HCT116 (cell line): ENCODE measurements at regions not wholly inside any gene's neighbourhood (a gene's known extent, or its start where the extent isn't known, plus 50 kb on each side); places are given as distances from the start of the nearest gene placed in this dataset.

Experiments
- ATAC-seq: fragments of 200-7000 bp; cut with Tn5 transposase; 2 replicates; pipeline ENCODE4 v1.9.1; 2020; ENCODE audit warnings: mild to moderate bottlenecking, moderate library complexity
- BruUV-seq: library from RNA; stranded (reverse); fragments of 400-500 nt; replicated peaks from 2 replicates; lab custom pipeline; 2021; lab: Mats Ljungman, UMichigan
- CTCF ChIA-PET: fragments of 300-600 bp; sonication (Branson Sonifier 250); formaldehyde crosslinking; loops from one replicate; lab custom pipeline; 2021; ENCODE audit warnings: antibody characterized with exemption; lab: Charles Lee
- POLR2A ChIA-PET: fragments of 300-600, 350-600 bp; sonication (Branson Sonifier 250); formaldehyde crosslinking; loops from one replicate; lab custom pipeline; 2021; ENCODE audit warnings: antibody characterized with exemption; lab: Charles Lee
- RAD21 ChIA-PET, 2 experiments: fragments of 300-600 bp; sonication (Branson Sonifier 250); formaldehyde crosslinking; loops; one replicate each; lab custom pipeline; 2023; ENCODE audit warnings: low total read pairs in 2 of 2; ENCODE audit not compliant: uncharacterized antibody in 2 of 2, unreplicated experiment in 2 of 2, low non-redundant PET in 1 of 2; lab: Charles Lee
- DNase-seq: peaks from one replicate; pipeline ENCODE4 v3.0.0-alpha.2; 2010; ENCODE audit warnings: low read depth, low spot score
- H2AFZ ChIP-seq: fragments of 200-600 bp; shearing (Covaris generic), sonication (generic); 2 replicates; pipeline ENCODE4 v1.6.1; 2017; ENCODE audit warnings: low read depth, mixed run types, mixed read lengths, antibody characterized with exemption, low read length; ENCODE audit not compliant: poor library complexity, severe bottlenecking
- H3K27ac ChIP-seq: 2 replicates; pipeline ENCODE4 v1.5.1; 2012; ENCODE audit warnings: low read depth, low read length
- H3K27me3 ChIP-seq: fragments of 200-600 bp; sonication (generic); 2 replicates; pipeline ENCODE4 v1.6.1; 2016; ENCODE audit warnings: mixed run types, low read length, mixed read lengths; ENCODE audit not compliant: insufficient read depth
- H3K36me3 ChIP-seq, 2 experiments: fragments of 200-500 bp in 1 of 2; fragments of 200-600 bp in 1 of 2; sonication (Bioruptor generic) in 1 of 2; sonication (generic) in 1 of 2; 2 replicates each; pipeline versions ENCODE4 v1.5.1 to v1.6.1; 2014 to 2016; ENCODE audit warnings: low read length in 2 of 2, inconsistent platforms in 1 of 2, mixed read lengths in 1 of 2, mixed run types in 1 of 2; ENCODE audit not compliant: insufficient read depth in 2 of 2, control insufficient read depth in 1 of 2
- H3K4me1 ChIP-seq, 2 experiments: fragments of 200-600 bp in 1 of 2; sonication (generic) in 1 of 2; 2 replicates each; pipeline versions ENCODE4 v1.5.1 to v1.6.1; 2012 to 2017; ENCODE audit warnings: low read length in 2 of 2, inconsistent platforms in 1 of 2, mild to moderate bottlenecking in 1 of 2, mixed read lengths in 1 of 2, mixed run types in 1 of 2, moderate library complexity in 1 of 2; ENCODE audit not compliant: insufficient read depth in 2 of 2, control insufficient read depth in 1 of 2
- H3K4me2 ChIP-seq: fragments of 200-600 bp; sonication (generic); 2 replicates; pipeline ENCODE4 v1.6.1; 2017; ENCODE audit warnings: mixed run types, low read length, mixed read lengths
- H3K4me3 ChIP-seq, 2 experiments: fragments of 200-600 bp in 1 of 2; sonication (generic) in 1 of 2; replicated peaks in 1 of 2; 2 replicates each; pipeline ENCODE4 v1.5.1; 2011 to 2016; ENCODE audit warnings: low read length in 2 of 2, control low read depth in 1 of 2, low read depth in 1 of 2, mild to moderate bottlenecking in 1 of 2, mixed read lengths in 1 of 2, mixed run types in 1 of 2
- H3K79me2 ChIP-seq: fragments of 200-600 bp; sonication (generic); 2 replicates; pipeline ENCODE4 v1.6.1; 2017; ENCODE audit warnings: mild to moderate bottlenecking, mixed run types, low read length, moderate library complexity, mixed read lengths; ENCODE audit not compliant: insufficient read depth
- H3K9ac ChIP-seq: fragments of 200-600 bp; sonication (generic); 2 replicates; pipeline ENCODE4 v1.6.1; 2016; ENCODE audit warnings: low read length, mixed read lengths
- H3K9me2 ChIP-seq: fragments of 200-600 bp; sonication (generic), shearing (Covaris generic); 2 replicates; pipeline ENCODE4 v1.6.1; 2017; ENCODE audit warnings: mixed run types, mild to moderate bottlenecking, moderate library complexity; ENCODE audit not compliant: insufficient read depth
- H3K9me3 ChIP-seq, 2 experiments: fragments of 200-500 bp in 1 of 2; fragments of 200-600 bp in 1 of 2; sonication (Bioruptor generic) in 1 of 2; sonication (generic) in 1 of 2; 2 replicates each; pipeline ENCODE4 v1.6.1; 2014 to 2017; ENCODE audit warnings: low read length in 2 of 2, mixed read lengths in 2 of 2, inconsistent platforms in 1 of 2, low read depth in 1 of 2, mild to moderate bottlenecking in 1 of 2, mixed run types in 1 of 2, moderate library complexity in 1 of 2; ENCODE audit not compliant: control insufficient read depth in 1 of 2, insufficient read depth in 1 of 2
- H4K20me1 ChIP-seq: fragments of 200-600 bp; sonication (generic), shearing (Covaris generic); 2 replicates; pipeline ENCODE4 v1.6.1; 2017; ENCODE audit warnings: mixed run types, mild to moderate bottlenecking, moderate library complexity; ENCODE audit not compliant: insufficient read depth
- CBX3 ChIP-seq: IDR thresholded peaks from 2 replicates; pipeline ENCODE4 v1.6.1; 2012; ENCODE audit warnings: low read depth
- CEBPB ChIP-seq: IDR thresholded peaks from 2 replicates; pipeline ENCODE4 v1.6.1; 2012; ENCODE audit warnings: low read depth
- ELF1 ChIP-seq: IDR thresholded peaks from 2 replicates; pipeline ENCODE4 v1.6.1; 2012; ENCODE audit warnings: low read depth, borderline replicate concordance
- EZH2 ChIP-seq: fragments of 200-600 bp; sonication (generic); IDR thresholded peaks from 2 replicates; pipeline ENCODE4 v1.6.1; 2017; ENCODE audit warnings: antibody characterized with exemption, mixed run types
- EZH2phosphoT487 ChIP-seq: fragments of 200-600 bp; IDR thresholded peaks from 2 replicates; pipeline ENCODE4 v1.6.1; 2018; ENCODE audit warnings: antibody characterized with exemption, borderline replicate concordance
- FOSL1 ChIP-seq: IDR thresholded peaks from 2 replicates; pipeline ENCODE4 v1.6.1; 2012; ENCODE audit warnings: low read depth
- JUND ChIP-seq: IDR thresholded peaks from 2 replicates; pipeline ENCODE4 v1.6.1; 2012
- POLR2A ChIP-seq: IDR thresholded peaks from 2 replicates; pipeline ENCODE4 v1.7.0; 2011; ENCODE audit warnings: borderline replicate concordance; ENCODE audit not compliant: insufficient read depth, insufficient read length; ENCODE audit errors: extremely low read depth
- POLR2AphosphoS5 ChIP-seq: IDR thresholded peaks from 2 replicates; pipeline ENCODE4 v1.6.1; 2011; ENCODE audit warnings: mild to moderate bottlenecking, low read depth, low read length, moderate library complexity
- RAD21 ChIP-seq: IDR thresholded peaks from 2 replicates; pipeline ENCODE4 v1.6.1; 2012; ENCODE audit warnings: low read depth, mild to moderate bottlenecking
- SIN3A ChIP-seq: IDR thresholded peaks from 2 replicates; pipeline ENCODE4 v1.6.1; 2012; ENCODE audit warnings: low read depth
- SRF ChIP-seq: IDR thresholded peaks from 2 replicates; pipeline ENCODE4 v1.6.1; 2012; ENCODE audit warnings: low read depth
- TCF7L2 ChIP-seq: IDR thresholded peaks from 2 replicates; pipeline ENCODE4 v1.7.0; 2011; ENCODE audit warnings: borderline replicate concordance, inconsistent platforms; ENCODE audit not compliant: insufficient read depth, insufficient read length; ENCODE audit errors: extremely low read depth
- ZFX ChIP-seq: fragments of 450-650 bp; IDR thresholded peaks from 2 replicates; pipeline ENCODE4 v1.6.1; 2017
- ZNF274 ChIP-seq: fragments of 200-500 bp; sonication (Bioruptor generic); IDR thresholded peaks from 2 replicates; pipeline ENCODE4 v1.6.1; 2014; ENCODE audit warnings: mild to moderate bottlenecking, low read depth, low read length, inconsistent platforms
- intact Hi-C: fragments of 100-400 bp; cut with micrococcal nuclease; formaldehyde crosslinking; loops from 2 replicates; pipeline ENCODE4 v1.10.0; 2022
- TF ChIP-seq, protein P1 (sequence below): IDR thresholded peaks from 2 replicates; pipeline ENCODE4 v1.6.1; 2011; ENCODE audit warnings: mild to moderate bottlenecking, low read length, moderate library complexity; ENCODE audit not compliant: insufficient replicate concordance; ENCODE audit errors: extremely low read depth
- TF ChIP-seq, protein P2 (sequence below), 3 experiments: fragments of 200-600 bp in 1 of 3; sonication (generic) in 1 of 3; IDR thresholded peaks in 2 of 3; conservative IDR thresholded peaks in 1 of 3; 2 replicates each; pipeline ENCODE4 v1.5.1; 2012 to 2017; ENCODE audit warnings: low read depth in 2 of 3, low read length in 2 of 3, antibody characterized with exemption in 1 of 3, borderline replicate concordance in 1 of 3, control low read depth in 1 of 3, mild to moderate bottlenecking in 1 of 3, mixed read lengths in 1 of 3, mixed run types in 1 of 3, moderate library complexity in 1 of 3; ENCODE audit not compliant: insufficient read depth in 1 of 3
- TF ChIP-seq, protein P3 (sequence below): IDR thresholded peaks from 2 replicates; pipeline ENCODE4 v1.6.1; 2012
- TF ChIP-seq, protein P4 (sequence below): IDR thresholded peaks from 2 replicates; pipeline ENCODE4 v1.6.1; 2012

DNA sequence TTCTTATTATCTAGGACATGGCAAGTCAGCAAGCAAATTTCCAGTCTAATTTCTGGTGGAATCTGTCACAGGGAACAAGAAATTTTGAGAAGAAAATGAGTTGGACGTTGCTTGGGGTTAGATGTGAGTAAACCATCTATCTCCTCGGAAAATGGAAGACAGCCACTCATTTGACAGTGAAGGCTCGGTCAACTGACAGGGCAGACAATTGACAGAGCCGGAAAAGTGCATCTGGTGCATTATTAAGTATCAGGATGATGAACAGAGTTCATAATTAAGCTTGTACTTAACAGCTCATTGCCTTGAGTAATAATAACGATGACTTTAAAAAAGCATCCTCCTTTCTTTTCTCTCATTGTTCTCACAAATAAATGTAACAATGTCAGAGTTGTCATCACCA, 168.4 kb downstream of the MAD2L1 start:
- BruUV-seq: no TSS peak
- Histone ChIP-seq H3K9me2 (no peaks in the 10 kb centered on the region), H3K9me3 (no peaks in the 10 kb centered on the region), H4K20me1 (no peaks in the 10 kb centered on the region), H3K79me2 (no peaks in the 10 kb centered on the region)
- TF ChIP-seq ZFX: no peak
- TF ChIP-seq, protein P1, sequence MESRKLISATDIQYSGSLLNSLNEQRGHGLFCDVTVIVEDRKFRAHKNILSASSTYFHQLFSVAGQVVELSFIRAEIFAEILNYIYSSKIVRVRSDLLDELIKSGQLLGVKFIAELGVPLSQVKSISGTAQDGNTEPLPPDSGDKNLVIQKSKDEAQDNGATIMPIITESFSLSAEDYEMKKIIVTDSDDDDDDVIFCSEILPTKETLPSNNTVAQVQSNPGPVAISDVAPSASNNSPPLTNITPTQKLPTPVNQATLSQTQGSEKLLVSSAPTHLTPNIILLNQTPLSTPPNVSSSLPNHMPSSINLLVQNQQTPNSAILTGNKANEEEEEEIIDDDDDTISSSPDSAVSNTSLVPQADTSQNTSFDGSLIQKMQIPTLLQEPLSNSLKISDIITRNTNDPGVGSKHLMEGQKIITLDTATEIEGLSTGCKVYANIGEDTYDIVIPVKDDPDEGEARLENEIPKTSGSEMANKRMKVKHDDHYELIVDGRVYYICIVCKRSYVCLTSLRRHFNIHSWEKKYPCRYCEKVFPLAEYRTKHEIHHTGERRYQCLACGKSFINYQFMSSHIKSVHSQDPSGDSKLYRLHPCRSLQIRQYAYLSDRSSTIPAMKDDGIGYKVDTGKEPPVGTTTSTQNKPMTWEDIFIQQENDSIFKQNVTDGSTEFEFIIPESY: no peak
- TF ChIP-seq EZH2: no peak
- TF ChIP-seq FOSL1: no peak
- TF ChIP-seq TCF7L2: no peak
- no peak for TF ChIP-seq ZNF274
- TF ChIP-seq RAD21: no peak
- TF ChIP-seq, protein P2, sequence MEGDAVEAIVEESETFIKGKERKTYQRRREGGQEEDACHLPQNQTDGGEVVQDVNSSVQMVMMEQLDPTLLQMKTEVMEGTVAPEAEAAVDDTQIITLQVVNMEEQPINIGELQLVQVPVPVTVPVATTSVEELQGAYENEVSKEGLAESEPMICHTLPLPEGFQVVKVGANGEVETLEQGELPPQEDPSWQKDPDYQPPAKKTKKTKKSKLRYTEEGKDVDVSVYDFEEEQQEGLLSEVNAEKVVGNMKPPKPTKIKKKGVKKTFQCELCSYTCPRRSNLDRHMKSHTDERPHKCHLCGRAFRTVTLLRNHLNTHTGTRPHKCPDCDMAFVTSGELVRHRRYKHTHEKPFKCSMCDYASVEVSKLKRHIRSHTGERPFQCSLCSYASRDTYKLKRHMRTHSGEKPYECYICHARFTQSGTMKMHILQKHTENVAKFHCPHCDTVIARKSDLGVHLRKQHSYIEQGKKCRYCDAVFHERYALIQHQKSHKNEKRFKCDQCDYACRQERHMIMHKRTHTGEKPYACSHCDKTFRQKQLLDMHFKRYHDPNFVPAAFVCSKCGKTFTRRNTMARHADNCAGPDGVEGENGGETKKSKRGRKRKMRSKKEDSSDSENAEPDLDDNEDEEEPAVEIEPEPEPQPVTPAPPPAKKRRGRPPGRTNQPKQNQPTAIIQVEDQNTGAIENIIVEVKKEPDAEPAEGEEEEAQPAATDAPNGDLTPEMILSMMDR (IDR thresholded peaks at IDR 0.05 in 2 of 3, conservative IDR thresholded peaks at IDR 0.05 in 1 of 3; ENCODE audit: borderline replicate concordance in 1 of 3, insufficient read depth in 1 of 3, low read depth in 2 of 3, low read length in 2 of 3): no peak
- no peak for TF ChIP-seq POLR2AphosphoS5
- TF ChIP-seq ELF1: no peak
- TF ChIP-seq POLR2A: no peak
- TF ChIP-seq JUND: no peak
- TF ChIP-seq, protein P3, sequence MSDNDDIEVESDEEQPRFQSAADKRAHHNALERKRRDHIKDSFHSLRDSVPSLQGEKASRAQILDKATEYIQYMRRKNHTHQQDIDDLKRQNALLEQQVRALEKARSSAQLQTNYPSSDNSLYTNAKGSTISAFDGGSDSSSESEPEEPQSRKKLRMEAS: no peak
- TF ChIP-seq SIN3A: no peak
- TF ChIP-seq SRF: no peak
- TF ChIP-seq CEBPB: no peak
- no peak for TF ChIP-seq EZH2phosphoT487
- no peak for TF ChIP-seq CBX3
- TF ChIP-seq, protein P4, sequence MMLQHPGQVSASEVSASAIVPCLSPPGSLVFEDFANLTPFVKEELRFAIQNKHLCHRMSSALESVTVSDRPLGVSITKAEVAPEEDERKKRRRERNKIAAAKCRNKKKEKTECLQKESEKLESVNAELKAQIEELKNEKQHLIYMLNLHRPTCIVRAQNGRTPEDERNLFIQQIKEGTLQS: no peak
- TF ChIP-seq, all 23 proteins: peak for 0
- Histone ChIP-seq H3K4me3 (no peak overlapping the region), H3K9ac (no peak overlapping the region), H2AFZ (no peak overlapping the region), H3K27me3 (no peaks in the 10 kb centered on the region), H3K36me3 (no peaks in the 10 kb centered on the region), H3K4me1 (no peaks in the 10 kb centered on the region), H3K4me2 (no peak overlapping the region), H3K27ac (no peak overlapping the region)
- intact Hi-C loops: no loop called here
- ChIA-PET RAD21 (no interaction called here), POLR2A (no interaction called here), CTCF (no interaction called here)
- DNase-seq (no peak), ATAC-seq (no peak)
